ENCODE measurements at regions not wholly inside any gene's neighbourhood (a gene's known extent, or its start where the extent isn't known, plus 50 kb on each side); places are given as distances from the start of the nearest gene placed in this dataset.

GRCh38 chr2:215729985-215730620, 283.2 kb downstream of the MREG start:
- FAIRE-seq (no peak), ATAC-seq (no peak), DNase-seq (ENCODE audit: low spot score) (no peak)
- H4K20me1 ChIP-seq (ENCODE audit: insufficient read depth, low read length): no peaks in the 10 kb centered on the region
- no peaks in the 10 kb centered on the region for H3K36me3 ChIP-seq (replicated peaks in 1 of 2; ENCODE audit: control insufficient read depth in 1 of 2, insufficient read depth in 2 of 2, low read length in 2 of 2)
- TF ChIP-seq ZNF3 (CRISPR knock-in tag; IDR thresholded peaks at IDR 0.05): no peak
- TF ChIP-seq ZNF674 (CRISPR knock-in tag; IDR thresholded peaks at IDR 0.05; ENCODE audit: low read depth): no peak
- no peak for TF ChIP-seq ZNF629 (CRISPR knock-in tag; conservative IDR thresholded peaks at IDR 0.05)
- TF ChIP-seq NR3C1 (CRISPR knock-in tag; IDR thresholded peaks at IDR 0.05): no peak
- no peak for TF ChIP-seq ZNF749 (CRISPR knock-in tag; IDR thresholded peaks at IDR 0.05; ENCODE audit: borderline replicate concordance)
- TF ChIP-seq NR2F6 (IDR thresholded peaks at IDR 0.05): no peak
- TF ChIP-seq NR2F6 (CRISPR knock-in tag; IDR thresholded peaks at IDR 0.05): no peak
- no peak for TF ChIP-seq NFRKB (IDR thresholded peaks at IDR 0.05)
- no peak for TF ChIP-seq TBP (CRISPR knock-in tag; IDR thresholded peaks at IDR 0.05)
- TF ChIP-seq MBD4 (IDR thresholded peaks at IDR 0.05; ENCODE audit: borderline replicate concordance, low read length): 0 out of 2 replicates have a peak, but pooled peaks have one; percentile 7
- no peak for TF ChIP-seq ISX (CRISPR knock-in tag; conservative IDR thresholded peaks at IDR 0.05)
- no peak for TF ChIP-seq KMT2A (CRISPR knock-in tag; IDR thresholded peaks at IDR 0.05)
- TF ChIP-seq ZNF44 (CRISPR knock-in tag; IDR thresholded peaks at IDR 0.05): no peak
- TF ChIP-seq U2AF1 (optimal IDR thresholded peaks at IDR 0.05; ENCODE audit: low read depth, low read length): no peak
- TF ChIP-seq KLF13 (CRISPR knock-in tag; IDR thresholded peaks at IDR 0.05): no peak
- TF ChIP-seq ZNF121 (CRISPR knock-in tag; IDR thresholded peaks at IDR 0.05): 0 out of 2 replicates have a peak, but pooled peaks have one; percentile 30
- CTCF ChIA-PET (ENCODE audit: low intra/inter-chr PET ratio, low total read pairs): interaction anchor here (0.8 kb wide), 1 partner anchor 67 kb away, joined by 3 read pairs; no protein-coding TSS in a partner anchor
- H3K27me3 ChIP-seq (ENCODE audit: control insufficient read depth in 1 of 2, insufficient read depth in 2 of 2, low read length in 2 of 2): no peaks in the 10 kb centered on the region
- 98% methylated on average over 5 of the region's 5 CpGs for whole genome bisulfite sequencing (ENCODE audit: low lambda C conversion rate)
- no peak overlapping the region for H3K9ac ChIP-seq (ENCODE audit: insufficient read depth, low read depth, low read length)
- no peak overlapping the region for H3K27ac ChIP-seq (ENCODE audit: extremely low read length, insufficient read depth, low read length)
- intact Hi-C loops (cut with micrococcal nuclease; ENCODE audit: unreplicated experiment): no loop called here
- H3K4me2 ChIP-seq (ENCODE audit: low read depth, low read length): no peak overlapping the region
- H3K9me3 ChIP-seq (ENCODE audit: low read length): no peaks in the 10 kb centered on the region
- H3K4me3 ChIP-seq (replicated peaks in 1 of 3; ENCODE audit: insufficient read depth in 1 of 3, low read depth in 2 of 3, low read length in 3 of 3): no peak overlapping the region
- in situ Hi-C loops (cut with HindIII; ENCODE audit: extremely low pct_ligation_motif_present, low pct_unique_long_range_greater_than_20kb): no loop called here
- POLR2A ChIA-PET: interaction anchor here (2.4 kb wide), 1 partner anchor 20 kb away, joined by 10 read pairs; no protein-coding TSS in a partner anchor
- BruUV-seq (replicated peaks): no TSS peak
- no peak overlapping the region for H2AFZ ChIP-seq (ENCODE audit: low read length)
- H3K79me2 ChIP-seq (ENCODE audit: insufficient read depth, low read length): no peaks in the 10 kb centered on the region
- H3K4me1 ChIP-seq (ENCODE audit: insufficient read depth, low read length): peaks cover 47% of the 10 kb centered on the region

All from HepG2 (cell line).